Heart right ventricle (tissue), 16 donors: ENCODE measurements at regions not wholly inside any gene's neighbourhood (a gene's known extent, or its start where the extent isn't known, plus 50 kb on each side); places are given as distances from the start of the nearest gene placed in this dataset.
A peak's percentile ranks its signal among the peaks of the same experiment; 100 is the strongest.

Experiments
- ATAC-seq, 8 donors: fragments of 200-7000 bp; cut with Tn5 transposase; one replicate each; pipeline ENCODE4 v1.9.1; 2020; ENCODE audit warnings: mild to moderate bottlenecking in 8 of 8, moderate library complexity in 8 of 8, moderate number of reproducible peaks in 1 of 8
- DNase-seq, 2 donors: peaks; one replicate each; pipeline ENCODE4 v3.0.0-alpha.2; 2020
- H3K27ac ChIP-seq, 10 donors: fragments of 200-600 bp; sonication (generic) in 2 of 10; one replicate each; pipeline versions ENCODE4 v1.5.0 to v1.8.0; 2020 to 2022; ENCODE audit warnings: mild to moderate bottlenecking in 3 of 10
- H3K27me3 ChIP-seq, 7 donors: fragments of 200-600 bp; one replicate each; pipeline ENCODE4 v1.8.0; 2021 to 2022; ENCODE audit warnings: mild to moderate bottlenecking in 2 of 7
- H3K36me3 ChIP-seq, 9 donors: fragments of 200-600 bp; sonication (generic) in 1 of 9; one replicate each; pipeline versions ENCODE4 v1.5.0 to v1.8.0; 2020 to 2022; ENCODE audit warnings: mild to moderate bottlenecking in 2 of 9
- H3K4me1 ChIP-seq, 9 donors: fragments of 200-600 bp; sonication (generic) in 1 of 9; one replicate each; pipeline versions ENCODE4 v1.5.0 to v1.8.0; 2020 to 2022; ENCODE audit warnings: mild to moderate bottlenecking in 4 of 9
- H3K4me3 ChIP-seq, 10 donors: fragments of 200-600 bp; sonication (generic) in 2 of 10; one replicate each; pipeline versions ENCODE4 v1.5.0 to v1.8.0; 2020 to 2022; ENCODE audit warnings: mild to moderate bottlenecking in 7 of 10, moderate library complexity in 2 of 10
- H3K9me3 ChIP-seq, 11 donors: fragments of 200-600 bp in 10 of 11; sonication (generic) in 2 of 11; one replicate each; pipeline versions ENCODE4 v1.5.0 to v1.8.0; 2013 to 2022; ENCODE audit warnings: mild to moderate bottlenecking in 2 of 11, control low read depth in 1 of 11, moderate library complexity in 1 of 11
- WGBS, 2 donors: extraction: QIAGEN DNeasy Blood & Tissue Kit; methylation state at CpG; one replicate each; pipeline ENCODE4 v1.1.7; 2013; ENCODE audit warnings: inconsistent platforms in 1 of 2; 5-methylcytosine and 5-hydroxymethylcytosine counted together
- intact Hi-C, 10 donors: fragments of 100-400 bp; cut with DNase I; formaldehyde crosslinking; loops; one replicate each; pipeline versions ENCODE4 v1.11.1 to v1.14.2; 2022
- TF ChIP-seq, protein P1 (sequence below), 9 donors: fragments of 200-600 bp; sonication (generic) in 2 of 9; IDR thresholded peaks; one replicate each; pipeline versions ENCODE4 v1.5.0 to v1.8.0; 2021 to 2022; ENCODE audit warnings: antibody characterized with exemption in 9 of 9, mild to moderate bottlenecking in 5 of 9, moderate library complexity in 1 of 9
- donor health status: Arrhythmogenic right ventricular cardiomyopathy.
- donor health status: ischemic (EF 13 %, LVEDD 7.1; RV severe dilation, severe dysfunction).
- donor health status: healthy with polysubstance abuse.
- donor health status: DM: no; HTN: yes; CAD: no.
- donor health status: DM: no; HTN: no; CAD: no.
- donor health status: ischemic (EF 25% LVEDD 6.9; RV normal size, moderate dysfunction).
- donor health status: ischemic (EF 25% LVEDD 5.7; RV mildly dilated, moderate dysfunction).
- donor health status: healthy.
- donor health status: DM: yes; HTN: yes; CAD: no.
- donor health status: Ischemic cardiomyopathy.
- donor health status: ischemic (EF 35%, LVEDD 5.7; RV mildly dilated, moderate dysfunction).
- donor health status: nonischemic (EF 11% LVEDD 7.7; RV severe dilation, severe dysfunction).
- donor health status: DM: yes; HTN: yes; CAD: no.
- donor health status: PGD.
- donor health status: ischemic (EF 29% LVEDD 5.4; RV normal size, mild dysfunction).
- donor health status: nonischemic (EF 23%, LVEDD 6.1; RV moderate dilation, normal function).

DNA sequence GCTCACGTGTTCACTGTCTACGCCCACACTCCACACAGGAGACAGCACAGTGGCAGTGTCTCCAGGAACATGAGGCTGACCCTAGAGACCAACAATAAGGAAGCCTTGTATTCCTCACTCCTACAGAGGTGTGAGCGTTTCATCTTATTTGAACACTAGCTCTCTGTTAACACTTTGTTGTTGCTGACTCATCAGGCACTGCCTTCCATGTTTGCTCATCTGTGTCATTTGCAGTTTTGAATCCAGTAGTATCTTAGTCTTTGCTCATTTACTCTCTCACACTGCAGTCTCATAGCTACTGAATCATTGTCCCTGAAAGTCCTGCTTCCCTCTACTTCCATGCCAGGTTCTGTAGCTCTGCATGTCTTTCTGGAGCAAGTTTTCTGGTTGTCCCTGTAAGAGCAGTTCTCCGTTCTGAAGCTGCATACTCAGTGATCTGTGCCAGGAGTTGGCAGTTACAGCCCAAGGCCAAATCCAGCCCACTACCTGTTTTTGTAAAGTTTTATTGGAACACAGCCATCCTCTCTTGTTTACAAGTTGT, 80.3 kb upstream of the DCLK2 start:
- no peaks in the 10 kb centered on the region for H3K36me3 ChIP-seq
- WGBS, 2 donors, result 53 to 57% methylated on average over 4 of the region's 4 CpGs
- H3K27me3 ChIP-seq, result no peaks in the 10 kb centered on the region
- H3K9me3 ChIP-seq, result no peaks in the 10 kb centered on the region
- no peak overlapping the region for H3K4me3 ChIP-seq
- TF ChIP-seq, protein P1, sequence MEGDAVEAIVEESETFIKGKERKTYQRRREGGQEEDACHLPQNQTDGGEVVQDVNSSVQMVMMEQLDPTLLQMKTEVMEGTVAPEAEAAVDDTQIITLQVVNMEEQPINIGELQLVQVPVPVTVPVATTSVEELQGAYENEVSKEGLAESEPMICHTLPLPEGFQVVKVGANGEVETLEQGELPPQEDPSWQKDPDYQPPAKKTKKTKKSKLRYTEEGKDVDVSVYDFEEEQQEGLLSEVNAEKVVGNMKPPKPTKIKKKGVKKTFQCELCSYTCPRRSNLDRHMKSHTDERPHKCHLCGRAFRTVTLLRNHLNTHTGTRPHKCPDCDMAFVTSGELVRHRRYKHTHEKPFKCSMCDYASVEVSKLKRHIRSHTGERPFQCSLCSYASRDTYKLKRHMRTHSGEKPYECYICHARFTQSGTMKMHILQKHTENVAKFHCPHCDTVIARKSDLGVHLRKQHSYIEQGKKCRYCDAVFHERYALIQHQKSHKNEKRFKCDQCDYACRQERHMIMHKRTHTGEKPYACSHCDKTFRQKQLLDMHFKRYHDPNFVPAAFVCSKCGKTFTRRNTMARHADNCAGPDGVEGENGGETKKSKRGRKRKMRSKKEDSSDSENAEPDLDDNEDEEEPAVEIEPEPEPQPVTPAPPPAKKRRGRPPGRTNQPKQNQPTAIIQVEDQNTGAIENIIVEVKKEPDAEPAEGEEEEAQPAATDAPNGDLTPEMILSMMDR (IDR thresholded peaks at IDR 0.05), result no peak
- H3K4me1 ChIP-seq, result peaks cover 0 to 4% (median 0%) of the 10 kb centered on the region in 9 donors
- no peak overlapping the region for H3K27ac ChIP-seq
- intact Hi-C loops, result loop anchor here in 5 of 10 donors (2.0 to 10.0 kb wide), 3 partner anchors 244 to 867 kb away; no protein-coding TSS in a partner anchor
- peak in 3 of 8 donors; percentile 11 to 35 (median 23) for ATAC-seq
- DNase-seq, result no peak

DNA sequence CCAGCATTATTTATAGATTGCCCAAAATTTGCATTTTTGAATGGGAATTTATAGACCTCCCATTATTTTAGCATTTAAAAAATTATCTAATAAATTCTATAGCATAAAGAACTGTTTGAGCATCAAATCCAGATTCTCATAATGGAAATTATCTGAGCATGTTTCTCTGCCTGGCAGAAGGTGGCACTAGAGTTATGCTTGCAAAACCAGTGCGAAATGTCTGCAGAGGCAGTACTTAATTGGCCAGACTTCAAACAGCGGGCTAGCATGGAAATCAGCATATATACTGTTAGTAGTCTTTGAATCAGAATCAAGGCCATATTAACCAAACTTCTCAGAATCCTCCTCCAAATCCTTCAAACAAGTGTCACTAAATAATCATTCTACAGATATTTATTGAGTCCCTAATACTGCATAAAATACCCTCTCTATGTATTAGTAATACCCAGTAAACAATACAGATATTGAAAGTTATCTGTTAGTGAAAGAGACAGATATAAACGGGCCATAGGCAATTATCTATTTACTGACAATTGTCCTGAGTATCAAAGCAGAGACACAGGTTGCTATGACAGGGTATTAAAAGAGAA, 78.7 kb upstream of the DCLK2 start:
- Histone ChIP-seq H3K9me3 (no peaks in the 10 kb centered on the region), H3K4me1 (peaks cover 0 to 15% (median 9%) of the 10 kb centered on the region in 9 donors), H3K27ac (no peak overlapping the region), H3K36me3 (no peaks in the 10 kb centered on the region), H3K4me3 (no peak overlapping the region), H3K27me3 (no peaks in the 10 kb centered on the region)
- peak in 5 of 8 donors; percentile 63 to 73 (median 69) for ATAC-seq
- WGBS, 2 donors, result 12 to 16% methylated on average over 3 of the region's 3 CpGs
- intact Hi-C loops, result loop anchor here in 8 of 10 donors (2.0 to 10.0 kb wide), 7 partner anchors 223 to 875 kb away; no protein-coding TSS in a partner anchor
- DNase-seq, result peak in 1 of 2 donors; percentile 26
- TF ChIP-seq, protein P1 (IDR thresholded peaks at IDR 0.05), result peak; percentile 57 to 81 (median 74)

DNA sequence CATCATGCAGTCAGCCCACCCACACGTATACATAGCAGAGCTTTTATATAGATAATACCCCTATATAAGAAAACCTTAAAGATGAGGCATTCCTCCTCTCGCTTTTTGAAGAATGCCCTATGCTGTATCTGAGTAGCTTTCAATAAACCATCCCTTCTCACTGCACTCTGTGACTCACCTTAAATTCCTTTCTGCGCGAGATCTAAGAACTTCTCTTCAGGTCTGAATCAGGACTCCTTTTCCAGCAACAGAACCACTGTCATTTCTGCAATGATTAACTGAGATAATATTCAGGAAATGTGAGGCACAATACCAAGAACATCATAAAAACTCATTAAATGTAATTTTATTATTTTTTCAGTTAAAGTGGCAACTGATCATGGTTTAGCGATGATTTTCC, 76.4 kb upstream of the DCLK2 start:
- H3K36me3 ChIP-seq, result no peaks in the 10 kb centered on the region
- ATAC-seq (no peak), DNase-seq (no peak)
- no peaks in the 10 kb centered on the region for H3K9me3 ChIP-seq
- peaks cover 3 to 37% (median 26%) of the 10 kb centered on the region in 9 donors for H3K4me1 ChIP-seq
- H3K27me3 ChIP-seq, result no peaks in the 10 kb centered on the region
- H3K4me3 ChIP-seq, result no peak overlapping the region
- 87 to 98% methylated on average over 5 of the region's 5 CpGs for WGBS, 2 donors
- intact Hi-C loops, result loop anchor here in 4 of 10 donors (5.0 to 10.0 kb wide), 5 partner anchors 220 to 873 kb away; no protein-coding TSS in a partner anchor
- TF ChIP-seq, protein P1 (IDR thresholded peaks at IDR 0.05), result no peak
- no peak overlapping the region for H3K27ac ChIP-seq

GRCh38 chr4:150002561-150002960, 75.7 kb upstream of the DCLK2 start:
- Histone ChIP-seq H3K4me3 (no peak overlapping the region), H3K4me1 (peaks cover 3 to 38% (median 26%) of the 10 kb centered on the region in 9 donors), H3K9me3 (no peaks in the 10 kb centered on the region), H3K27ac (no peak overlapping the region), H3K27me3 (no peaks in the 10 kb centered on the region), H3K36me3 (no peaks in the 10 kb centered on the region)
- no peak for DNase-seq
- ATAC-seq, result no peak
- TF ChIP-seq, protein P1 (IDR thresholded peaks at IDR 0.05), result no peak
- intact Hi-C loops, result loop anchor here in 4 of 10 donors (5.0 to 10.0 kb wide), 5 partner anchors 220 to 872 kb away; no protein-coding TSS in a partner anchor
